HG03097 (cell line): ENCODE measurements at regions not wholly inside any gene's neighbourhood (a gene's known extent, or its start where the extent isn't known, plus 50 kb on each side); places are given as distances from the start of the nearest gene placed in this dataset.

Experiments
- ATAC-seq: cut with Tn5 transposase; IDR thresholded peaks from one replicate; pipeline ENCODE4 v1.9.1; 2021; ENCODE audit not compliant: unreplicated experiment, low FRiP score

- ATAC-seq, result no peak
Observed at GRCh38 chr4:37157476-37158167, 86.9 kb upstream of the NWD2 start.

GRCh38 chr4:37160653-37161052, 83.9 kb upstream of the NWD2 start:
- no peak for ATAC-seq

GRCh38 chr4:37165844-37166243, 78.7 kb upstream of the NWD2 start:
- ATAC-seq, result no peak

GRCh38 chr4:37169956-37170355, 74.6 kb upstream of the NWD2 start:
- ATAC-seq, result no peak

GRCh38 chr4:37188100-37188499, 56.4 kb upstream of the NWD2 start:
- ATAC-seq, result no peak
